B cell (primary cell): ENCODE measurements at regions not wholly inside any gene's neighbourhood (a gene's known extent, or its start where the extent isn't known, plus 50 kb on each side); places are given as distances from the start of the nearest gene placed in this dataset.

Experiments
- ATAC-seq: fragments of 200-7000 bp; cut with Tn5 transposase; one replicate; pipeline ENCODE4 v1.10.0; 2021; ENCODE audit warnings: low read depth, mild to moderate bottlenecking, moderate number of reproducible peaks, moderate library complexity
- CTCF ChIA-PET: fragments of 350-600 bp; sonication (Branson Sonifier 250); formaldehyde crosslinking; loops from one replicate; lab custom pipeline; 2021; ENCODE audit warnings: antibody characterized with exemption, inconsistent platforms; lab: Charles Lee
- POLR2A ChIA-PET: fragments of 350-600 bp; sonication (Branson Sonifier 250); formaldehyde crosslinking; loops from one replicate; lab custom pipeline; 2021; ENCODE audit warnings: antibody characterized with exemption; lab: Charles Lee
- DNase-seq: peaks from one replicate; pipeline ENCODE4 v3.0.0; 2013
- H2AFZ ChIP-seq: 2 replicates; pipeline ENCODE4 v1.6.1; 2012; ENCODE audit warnings: mild to moderate bottlenecking, low read depth, low read length; ENCODE audit not compliant: insufficient read depth, poor library complexity, severe bottlenecking
- H3K27ac ChIP-seq, 2 donors: 1 replicate in 1 of 2; 2 replicates in 1 of 2; pipeline ENCODE4 v1.5.1; 2012 to 2013; ENCODE audit warnings: low read length in 2 of 2, mild to moderate bottlenecking in 2 of 2, moderate library complexity in 1 of 2
- H3K27me3 ChIP-seq, 4 experiments: fragments of 200-600 bp in 1 of 4; sonication (generic) in 1 of 4; replicated peaks in 1 of 4; 1 replicate in 2 of 4; 2 replicates in 2 of 4; pipeline versions ENCODE4 v1.6.1 to v1.7.0; 2013 to 2016; ENCODE audit warnings: low read length in 3 of 4, mild to moderate bottlenecking in 2 of 4, mixed read lengths in 1 of 4, moderate library complexity in 1 of 4; ENCODE audit not compliant: insufficient read depth in 4 of 4, control insufficient read depth in 3 of 4; ENCODE audit errors: control extremely low read depth in 1 of 4
- H3K36me3 ChIP-seq, 2 experiments: replicated peaks in 1 of 2; 1 replicate in 1 of 2; 2 replicates in 1 of 2; pipeline versions ENCODE4 v1.6.1 to v1.7.1; 2013; ENCODE audit warnings: low read length in 1 of 2; ENCODE audit not compliant: insufficient read depth in 2 of 2, control insufficient read depth in 1 of 2; ENCODE audit errors: control extremely low read depth in 1 of 2, extremely low read depth in 1 of 2
- H3K4me1 ChIP-seq, 2 donors: fragments of 200-600 bp in 1 of 2; sonication (generic) in 1 of 2; 1 replicate in 1 of 2; 2 replicates in 1 of 2; pipeline versions ENCODE4 v1.5.1 to v1.6.1; 2013 to 2017; ENCODE audit warnings: low read length in 2 of 2; ENCODE audit not compliant: control insufficient read depth in 2 of 2, insufficient read depth in 2 of 2
- H3K4me2 ChIP-seq: replicated peaks from 2 replicates; pipeline ENCODE3; 2012; ENCODE audit warnings: mild to moderate bottlenecking, low read depth, low read length; ENCODE audit not compliant: poor library complexity, severe bottlenecking
- H3K4me3 ChIP-seq, 5 experiments: fragments of 200-600 bp in 1 of 5; sonication (generic) in 1 of 5; 1 replicate in 3 of 5; 2 replicates in 2 of 5; pipeline versions ENCODE4 v1.5.1 to v1.7.0; 2011 to 2016; ENCODE audit warnings: low read length in 4 of 5, mild to moderate bottlenecking in 4 of 5, low read depth in 2 of 5, control low read depth in 1 of 5, moderate library complexity in 1 of 5; ENCODE audit not compliant: insufficient read depth in 1 of 5; ENCODE audit errors: control extremely low read depth in 1 of 5, extremely low read depth in 1 of 5
- H3K79me2 ChIP-seq: fragments of 200-600 bp; sonication (generic); one replicate; pipeline ENCODE4 v1.6.0; 2016; ENCODE audit warnings: low read length; ENCODE audit not compliant: control insufficient read depth, insufficient read depth
- H3K9ac ChIP-seq: fragments of 200-600 bp; sonication (generic); 2 replicates; pipeline ENCODE4 v1.6.1; 2017; ENCODE audit warnings: mild to moderate bottlenecking, low read length, moderate library complexity
- H3K9me3 ChIP-seq, 3 donors: one replicate each; pipeline versions ENCODE4 v1.6.1 to v1.7.1; 2013; ENCODE audit warnings: low read length in 2 of 3; ENCODE audit not compliant: control insufficient read depth in 2 of 3, insufficient read depth in 1 of 3; ENCODE audit errors: control extremely low read depth in 1 of 3
- H4K20me1 ChIP-seq: 2 replicates; pipeline ENCODE4 v1.6.0; 2012; ENCODE audit warnings: mild to moderate bottlenecking, low read length; ENCODE audit not compliant: insufficient read depth, control insufficient read depth, poor library complexity, severe bottlenecking
- H3K27ac Mint-ChIP-seq: one replicate; pipeline ENCODE4 v1.8.0; 2021; ENCODE audit warnings: mixed read lengths
- H3K27me3 Mint-ChIP-seq: one replicate; pipeline ENCODE4 v1.8.0; 2021; ENCODE audit warnings: mixed read lengths
- H3K4me1 Mint-ChIP-seq: one replicate; pipeline ENCODE4 v1.8.0; 2021; ENCODE audit warnings: mixed read lengths
- H3K4me3 Mint-ChIP-seq: one replicate; pipeline ENCODE4 v1.8.0; 2021; ENCODE audit warnings: mixed read lengths
- H3K9me3 Mint-ChIP-seq: one replicate; pipeline ENCODE4 v1.8.0; 2022; ENCODE audit warnings: mixed read lengths; ENCODE audit not compliant: insufficient read depth
- EZH2 ChIP-seq: IDR thresholded peaks from 2 replicates; pipeline ENCODE4 v1.6.1; 2012; ENCODE audit warnings: borderline replicate concordance, low read depth, mild to moderate bottlenecking, moderate library complexity, low read length; ENCODE audit not compliant: insufficient read depth, poor library complexity, severe bottlenecking
- WGBS: methylation state at CpG from one replicate; pipeline ENCODE4 v1.1.5; 2013; ENCODE audit warnings: missing lambda C conversion rate; ENCODE audit not compliant: insufficient coverage; 5-methylcytosine and 5-hydroxymethylcytosine counted together
- intact Hi-C: fragments of 100-400 bp; cut with micrococcal nuclease; formaldehyde crosslinking; loops from one replicate; pipeline ENCODE4 v1.10.0; 2022
- TF ChIP-seq, protein P1 (sequence below): fragments of 200-600 bp; IDR thresholded peaks from one replicate; pipeline ENCODE4 v1.8.0; 2022; ENCODE audit warnings: antibody characterized with exemption, mild to moderate bottlenecking

DNA sequence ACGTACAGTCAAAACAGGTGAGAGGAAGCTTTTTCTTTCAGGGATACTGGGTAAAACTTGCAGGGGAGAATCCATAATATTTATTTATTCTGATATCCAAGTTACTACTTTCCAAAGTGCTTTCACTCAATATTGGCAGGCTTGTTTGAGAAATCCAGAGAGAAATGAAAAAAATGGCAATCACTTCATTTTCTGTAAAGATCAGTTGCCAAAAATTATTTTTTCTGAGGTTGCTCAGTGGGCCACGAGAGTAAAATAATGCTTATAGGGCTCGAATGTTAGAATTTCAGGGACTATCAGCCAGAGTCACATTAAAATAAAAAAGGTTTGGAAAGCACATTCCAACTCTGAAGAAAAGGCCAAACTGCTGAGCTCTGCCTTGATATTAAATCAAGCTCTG, 324.6 kb upstream of the RND3 start:
- no peak for ATAC-seq
- H3K4me1 Mint-ChIP-seq, result no peaks in the 10 kb centered on the region
- CTCF ChIA-PET, result no interaction called here

DNA sequence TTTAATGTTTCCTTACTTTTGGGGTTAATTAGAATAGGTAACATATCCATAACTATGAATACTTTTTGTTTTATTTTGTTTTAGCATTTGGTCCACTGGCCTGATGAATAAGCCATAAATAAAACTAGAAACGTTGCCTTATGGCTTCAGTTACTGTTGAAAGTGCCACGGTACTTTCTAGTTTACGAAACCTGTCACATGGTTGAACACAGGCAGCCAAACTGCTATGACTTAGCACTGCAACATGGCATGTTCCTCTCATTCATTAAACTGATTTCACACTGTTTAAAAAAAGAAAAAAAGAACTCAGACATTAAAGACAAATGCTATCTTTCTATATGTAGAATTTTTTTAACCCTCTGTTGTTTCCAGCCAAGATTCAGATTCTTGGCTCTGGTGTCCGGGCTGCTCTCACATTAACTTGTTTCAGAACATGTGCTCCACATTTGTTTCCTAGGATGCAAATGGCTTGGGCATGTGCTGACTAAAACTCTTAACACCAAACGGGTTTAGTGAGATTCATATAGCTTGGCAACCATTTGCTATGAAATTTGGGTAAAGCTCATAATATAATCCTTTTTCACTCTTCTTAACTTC, 323.9 kb upstream of the RND3 start:
- no peaks in the 10 kb centered on the region for H3K9me3 ChIP-seq
- H3K4me1 ChIP-seq, result no peaks in the 10 kb centered on the region
- H3K27ac ChIP-seq, result no peak overlapping the region
- H3K36me3 ChIP-seq, result no peaks in the 10 kb centered on the region
- ChIA-PET CTCF (no interaction called here), POLR2A (no interaction called here)
- Mint-ChIP-seq H3K27me3 (peaks cover 3% of the 10 kb centered on the region), H3K4me3 (no peak overlapping the region), H3K9me3 (no peaks in the 10 kb centered on the region), H3K4me1 (no peaks in the 10 kb centered on the region), H3K27ac (no peak overlapping the region)
- H3K79me2 ChIP-seq, result no peaks in the 10 kb centered on the region
- H3K27me3 ChIP-seq, result no peaks in the 10 kb centered on the region
- no peak overlapping the region for H2AFZ ChIP-seq
- no peak overlapping the region for H3K4me2 ChIP-seq
- ATAC-seq (no peak), DNase-seq (no peak)
- 48% methylated on average over 3 of the region's 5 CpGs for WGBS
- intact Hi-C loops, result no loop called here
- H3K4me3 ChIP-seq, result no peak overlapping the region
- no peaks in the 10 kb centered on the region for H4K20me1 ChIP-seq
- H3K9ac ChIP-seq, result no peak overlapping the region
- no peak for TF ChIP-seq EZH2
- TF ChIP-seq, protein P1, sequence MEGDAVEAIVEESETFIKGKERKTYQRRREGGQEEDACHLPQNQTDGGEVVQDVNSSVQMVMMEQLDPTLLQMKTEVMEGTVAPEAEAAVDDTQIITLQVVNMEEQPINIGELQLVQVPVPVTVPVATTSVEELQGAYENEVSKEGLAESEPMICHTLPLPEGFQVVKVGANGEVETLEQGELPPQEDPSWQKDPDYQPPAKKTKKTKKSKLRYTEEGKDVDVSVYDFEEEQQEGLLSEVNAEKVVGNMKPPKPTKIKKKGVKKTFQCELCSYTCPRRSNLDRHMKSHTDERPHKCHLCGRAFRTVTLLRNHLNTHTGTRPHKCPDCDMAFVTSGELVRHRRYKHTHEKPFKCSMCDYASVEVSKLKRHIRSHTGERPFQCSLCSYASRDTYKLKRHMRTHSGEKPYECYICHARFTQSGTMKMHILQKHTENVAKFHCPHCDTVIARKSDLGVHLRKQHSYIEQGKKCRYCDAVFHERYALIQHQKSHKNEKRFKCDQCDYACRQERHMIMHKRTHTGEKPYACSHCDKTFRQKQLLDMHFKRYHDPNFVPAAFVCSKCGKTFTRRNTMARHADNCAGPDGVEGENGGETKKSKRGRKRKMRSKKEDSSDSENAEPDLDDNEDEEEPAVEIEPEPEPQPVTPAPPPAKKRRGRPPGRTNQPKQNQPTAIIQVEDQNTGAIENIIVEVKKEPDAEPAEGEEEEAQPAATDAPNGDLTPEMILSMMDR, result no peak

More for the DNA sequence above, 324.6 kb upstream of the RND3 start:
- no peak overlapping the region for H3K9ac ChIP-seq
- no peaks in the 10 kb centered on the region for H4K20me1 ChIP-seq
- no peak overlapping the region for H3K4me2 ChIP-seq
- H2AFZ ChIP-seq, result no peak overlapping the region
- no peaks in the 10 kb centered on the region for H3K27me3 ChIP-seq
- WGBS, result no CpG with 5 or more reads among the region's 3 CpGs
- no peaks in the 10 kb centered on the region for H3K79me2 ChIP-seq
- H3K4me3 Mint-ChIP-seq, result no peak overlapping the region
- no peaks in the 10 kb centered on the region for H3K36me3 ChIP-seq
- no peak overlapping the region for H3K4me3 ChIP-seq
- intact Hi-C loops, result no loop called here
- DNase-seq, result no peak
- no peaks in the 10 kb centered on the region for H3K4me1 ChIP-seq
- no peak for TF ChIP-seq EZH2
- TF ChIP-seq, protein P1, result no peak
- no peak overlapping the region for H3K27ac ChIP-seq
- POLR2A ChIA-PET, result no interaction called here
- H3K27ac Mint-ChIP-seq, result no peak overlapping the region
- no peaks in the 10 kb centered on the region for H3K9me3 Mint-ChIP-seq
- H3K9me3 ChIP-seq, result no peaks in the 10 kb centered on the region
- peaks cover 3% of the 10 kb centered on the region for H3K27me3 Mint-ChIP-seq
